Activated naive CD8-positive, alpha-beta T cell (primary cell): ENCODE measurements at regions not wholly inside any gene's neighbourhood (a gene's known extent, or its start where the extent isn't known, plus 50 kb on each side); places are given as distances from the start of the nearest gene placed in this dataset.

Experiments used
- H3K27ac Mint-ChIP-seq: one replicate; pipeline ENCODE4 v1.8.0; 2021; ENCODE audit warnings: mixed read lengths
- H3K27me3 Mint-ChIP-seq: one replicate; pipeline ENCODE4 v1.8.0; 2021; ENCODE audit warnings: mixed read lengths
- H3K36me3 Mint-ChIP-seq: one replicate; pipeline ENCODE4 v1.8.0; 2021; ENCODE audit warnings: mixed read lengths
- H3K4me1 Mint-ChIP-seq: one replicate; pipeline ENCODE4 v1.8.0; 2021; ENCODE audit warnings: low read depth, mixed read lengths
- H3K4me3 Mint-ChIP-seq: one replicate; pipeline ENCODE4 v1.8.0; 2021; ENCODE audit warnings: mild to moderate bottlenecking, mixed read lengths
- H3K9me3 Mint-ChIP-seq: one replicate; pipeline ENCODE4 v1.8.0; 2021; ENCODE audit warnings: low read depth, mixed read lengths

GRCh38 chr2:82652117-82652516 is 1807.0 kb downstream of the SUCLG1 start:
- peaks cover 15% of the 10 kb centered on the region for H3K9me3 Mint-ChIP-seq
- no peak overlapping the region for H3K4me3 Mint-ChIP-seq
- H3K36me3 Mint-ChIP-seq: no peaks in the 10 kb centered on the region
- no peaks in the 10 kb centered on the region for H3K4me1 Mint-ChIP-seq
- no peaks in the 10 kb centered on the region for H3K27me3 Mint-ChIP-seq
- no peak overlapping the region for H3K27ac Mint-ChIP-seq

- Mint-ChIP-seq H3K4me3 (no peak overlapping the region), H3K27me3 (no peaks in the 10 kb centered on the region), H3K36me3 (no peaks in the 10 kb centered on the region), H3K9me3 (peaks cover 18% of the 10 kb centered on the region), H3K4me1 (no peaks in the 10 kb centered on the region), H3K27ac (no peak overlapping the region)
Observed at GRCh38 chr2:82650038-82650437, 1809.0 kb downstream of the SUCLG1 start.

GRCh38 chr2:82641598-82642180 is 1817.4 kb downstream of the SUCLG1 start:
- Mint-ChIP-seq H3K4me3 (no peak overlapping the region), H3K27ac (no peak overlapping the region), H3K9me3 (peaks cover 7% of the 10 kb centered on the region), H3K36me3 (no peaks in the 10 kb centered on the region), H3K4me1 (no peaks in the 10 kb centered on the region), H3K27me3 (no peaks in the 10 kb centered on the region)

GRCh38 chr2:82636402-82637020 is 1822.6 kb downstream of the SUCLG1 start:
- H3K4me1 Mint-ChIP-seq: no peaks in the 10 kb centered on the region
- peaks cover 4% of the 10 kb centered on the region for H3K9me3 Mint-ChIP-seq
- no peaks in the 10 kb centered on the region for H3K36me3 Mint-ChIP-seq

GRCh38 chr2:82599021-82599420 is 1860.1 kb downstream of the SUCLG1 start:
- H3K36me3 Mint-ChIP-seq: no peaks in the 10 kb centered on the region
- H3K9me3 Mint-ChIP-seq: peaks cover 13% of the 10 kb centered on the region
- no peak overlapping the region for H3K27ac Mint-ChIP-seq
- no peaks in the 10 kb centered on the region for H3K4me1 Mint-ChIP-seq
- no peaks in the 10 kb centered on the region for H3K27me3 Mint-ChIP-seq
- H3K4me3 Mint-ChIP-seq: no peak overlapping the region

More at GRCh38 chr2:82636402-82637020, 1822.6 kb downstream of the SUCLG1 start:
- H3K4me3 Mint-ChIP-seq: no peak overlapping the region
- no peaks in the 10 kb centered on the region for H3K27me3 Mint-ChIP-seq
- no peak overlapping the region for H3K27ac Mint-ChIP-seq

- no peaks in the 10 kb centered on the region for H3K36me3 Mint-ChIP-seq
- peaks cover 13% of the 10 kb centered on the region for H3K9me3 Mint-ChIP-seq
- H3K4me3 Mint-ChIP-seq: no peak overlapping the region
- H3K27ac Mint-ChIP-seq: no peak overlapping the region
- no peaks in the 10 kb centered on the region for H3K27me3 Mint-ChIP-seq
- no peaks in the 10 kb centered on the region for H3K4me1 Mint-ChIP-seq
Observed at GRCh38 chr2:82596581-82596980, 1862.5 kb downstream of the SUCLG1 start.

GRCh38 chr2:82591718-82592117 is 1867.4 kb downstream of the SUCLG1 start:
- no peaks in the 10 kb centered on the region for H3K4me1 Mint-ChIP-seq
- H3K27ac Mint-ChIP-seq: no peak overlapping the region
- H3K4me3 Mint-ChIP-seq: no peak overlapping the region
- H3K27me3 Mint-ChIP-seq: no peaks in the 10 kb centered on the region
- H3K36me3 Mint-ChIP-seq: no peaks in the 10 kb centered on the region
- H3K9me3 Mint-ChIP-seq: peaks cover 11% of the 10 kb centered on the region

DNA sequence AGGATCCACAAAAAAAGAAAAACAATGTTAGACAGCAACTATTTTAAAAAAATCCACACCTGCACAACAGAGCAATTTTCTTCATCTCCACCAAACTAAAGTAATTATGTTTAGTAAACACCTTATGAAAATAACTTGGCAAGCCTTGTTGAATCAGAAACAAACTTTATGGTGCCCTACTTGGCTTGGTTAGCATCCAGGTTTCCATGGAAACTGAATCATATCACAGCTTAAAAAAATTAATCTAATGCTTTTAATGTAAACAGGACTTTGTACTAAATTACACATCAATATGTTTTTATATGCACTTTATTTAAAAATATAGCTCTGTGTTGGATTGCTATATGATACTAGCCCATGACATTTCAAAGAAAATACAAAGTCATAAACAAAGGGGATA is 1882.4 kb downstream of the SUCLG1 start:
- Mint-ChIP-seq H3K9me3 (peaks cover 14% of the 10 kb centered on the region), H3K4me1 (no peaks in the 10 kb centered on the region), H3K36me3 (no peaks in the 10 kb centered on the region), H3K27me3 (no peaks in the 10 kb centered on the region), H3K4me3 (no peak overlapping the region), H3K27ac (no peak overlapping the region)

DNA sequence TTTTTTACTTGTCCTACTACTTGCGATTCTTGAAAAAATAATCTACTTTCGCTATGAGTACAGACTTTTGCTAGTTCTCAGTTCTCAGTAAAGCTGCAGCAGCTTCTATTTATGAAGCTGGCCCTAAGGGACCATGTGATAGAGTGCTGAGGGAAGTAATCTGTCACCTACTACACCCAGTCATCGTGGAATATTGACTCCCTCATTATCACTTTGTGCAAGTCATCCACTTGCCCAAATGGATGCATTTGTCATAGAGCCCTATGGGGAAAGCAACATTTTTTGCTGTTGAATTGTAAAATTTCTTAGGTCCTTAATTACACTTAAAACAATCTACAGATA is 1919.8 kb downstream of the SUCLG1 start:
- Mint-ChIP-seq H3K36me3 (no peaks in the 10 kb centered on the region), H3K27me3 (no peaks in the 10 kb centered on the region), H3K4me3 (no peak overlapping the region), H3K9me3 (no peaks in the 10 kb centered on the region), H3K4me1 (no peaks in the 10 kb centered on the region), H3K27ac (no peak overlapping the region)

- no peaks in the 10 kb centered on the region for H3K9me3 Mint-ChIP-seq
Observed at GRCh38 chr2:82538590-82539279, 1920.3 kb downstream of the SUCLG1 start.

DNA sequence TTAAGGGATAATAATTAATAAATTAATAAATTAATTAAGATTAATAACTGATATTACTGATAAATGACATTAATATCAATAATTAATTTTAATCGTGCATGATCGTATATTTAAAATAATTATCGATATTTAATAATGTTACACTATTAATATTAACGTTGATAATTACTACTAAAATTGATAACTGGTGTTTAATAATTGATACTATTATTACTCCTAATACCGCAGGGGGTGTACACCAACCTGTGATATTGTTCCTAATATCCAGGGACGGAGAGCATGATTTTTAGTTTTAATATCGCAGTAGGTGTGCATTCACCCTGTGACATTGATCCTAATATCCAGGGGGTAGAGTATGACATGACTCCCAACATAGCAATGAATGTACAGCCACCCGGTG is 1930.8 kb downstream of the SUCLG1 start:
- peaks cover 11% of the 10 kb centered on the region for H3K9me3 Mint-ChIP-seq
- no peak overlapping the region for H3K4me3 Mint-ChIP-seq
- no peaks in the 10 kb centered on the region for H3K4me1 Mint-ChIP-seq
- H3K27ac Mint-ChIP-seq: no peak overlapping the region
- H3K27me3 Mint-ChIP-seq: no peaks in the 10 kb centered on the region
- H3K36me3 Mint-ChIP-seq: no peaks in the 10 kb centered on the region

More at GRCh38 chr2:82538590-82539279, 1920.3 kb downstream of the SUCLG1 start:
- no peak overlapping the region for H3K27ac Mint-ChIP-seq
- H3K4me3 Mint-ChIP-seq: no peak overlapping the region
- no peaks in the 10 kb centered on the region for H3K27me3 Mint-ChIP-seq
- no peaks in the 10 kb centered on the region for H3K4me1 Mint-ChIP-seq
- no peaks in the 10 kb centered on the region for H3K36me3 Mint-ChIP-seq

GRCh38 chr2:82527124-82527523 is 1932.0 kb downstream of the SUCLG1 start:
- H3K4me3 Mint-ChIP-seq: no peak overlapping the region
- no peaks in the 10 kb centered on the region for H3K4me1 Mint-ChIP-seq
- H3K27ac Mint-ChIP-seq: no peak overlapping the region
- no peaks in the 10 kb centered on the region for H3K36me3 Mint-ChIP-seq
- H3K27me3 Mint-ChIP-seq: no peaks in the 10 kb centered on the region
- peaks cover 9% of the 10 kb centered on the region for H3K9me3 Mint-ChIP-seq

DNA sequence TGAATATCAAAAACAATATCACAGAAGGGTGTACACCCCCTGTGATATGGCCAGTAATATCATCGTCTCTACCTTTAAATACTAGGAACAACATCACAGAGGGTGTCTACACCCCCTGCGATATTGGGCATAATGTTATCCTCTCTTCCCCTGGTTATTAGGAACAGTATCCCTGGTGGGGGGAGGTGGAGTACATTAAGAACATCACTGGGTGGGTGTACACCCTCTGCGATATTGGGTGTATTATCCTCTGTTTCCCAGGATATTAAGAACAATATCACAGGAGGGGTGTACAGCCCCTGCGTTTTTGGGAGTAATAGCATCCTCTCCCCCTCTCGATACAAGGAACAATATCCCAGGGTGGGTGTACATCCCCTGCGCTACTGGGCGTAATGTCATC is 1932.8 kb downstream of the SUCLG1 start:
- Mint-ChIP-seq H3K4me1 (no peaks in the 10 kb centered on the region), H3K27ac (no peak overlapping the region), H3K27me3 (no peaks in the 10 kb centered on the region), H3K4me3 (no peak overlapping the region), H3K9me3 (peaks cover 1% of the 10 kb centered on the region), H3K36me3 (no peaks in the 10 kb centered on the region)

DNA sequence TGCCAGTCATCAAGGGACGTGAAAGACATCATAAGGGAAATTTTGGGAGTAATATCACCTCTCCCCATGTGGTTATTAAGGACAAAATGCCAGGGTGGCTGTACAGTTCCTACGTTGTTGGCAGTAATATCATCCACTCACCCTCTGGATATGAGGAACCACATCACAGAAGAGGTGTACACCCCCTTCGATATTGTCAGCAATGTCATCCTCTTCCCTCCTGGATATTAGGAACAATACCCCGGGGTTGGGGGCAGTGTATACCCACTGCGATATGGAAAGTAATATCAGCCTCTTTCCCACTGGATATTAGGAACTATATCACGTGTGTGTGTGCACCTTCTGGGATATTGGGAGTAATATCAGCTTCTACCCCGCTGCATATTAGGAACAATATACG is 1933.3 kb downstream of the SUCLG1 start:
- H3K9me3 Mint-ChIP-seq: no peaks in the 10 kb centered on the region
- H3K27ac Mint-ChIP-seq: no peak overlapping the region
- H3K27me3 Mint-ChIP-seq: no peaks in the 10 kb centered on the region
- no peaks in the 10 kb centered on the region for H3K36me3 Mint-ChIP-seq
- H3K4me3 Mint-ChIP-seq: no peak overlapping the region
- no peaks in the 10 kb centered on the region for H3K4me1 Mint-ChIP-seq

DNA sequence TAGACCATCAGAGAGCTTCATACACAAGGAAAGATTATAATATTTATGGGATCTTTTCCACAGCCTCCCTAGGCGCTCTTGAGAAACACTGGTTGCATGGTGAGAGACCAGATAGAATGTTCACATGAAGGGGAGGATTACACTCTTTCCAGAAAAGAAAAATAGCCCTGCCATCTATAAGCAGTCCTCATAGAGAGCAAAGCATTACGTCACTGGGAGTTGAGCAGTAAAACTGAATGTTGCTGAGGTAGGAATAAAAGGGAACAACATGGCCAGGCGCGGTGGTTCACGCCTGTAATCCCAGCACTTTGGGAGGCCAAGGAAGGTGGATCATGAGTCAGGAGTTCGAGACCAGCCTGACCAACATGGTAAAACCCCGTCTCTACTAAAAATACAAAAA is 1934.3 kb downstream of the SUCLG1 start:
- Mint-ChIP-seq H3K27ac (no peak overlapping the region), H3K36me3 (no peaks in the 10 kb centered on the region), H3K27me3 (no peaks in the 10 kb centered on the region), H3K4me3 (no peak overlapping the region), H3K4me1 (no peaks in the 10 kb centered on the region), H3K9me3 (no peaks in the 10 kb centered on the region)

DNA sequence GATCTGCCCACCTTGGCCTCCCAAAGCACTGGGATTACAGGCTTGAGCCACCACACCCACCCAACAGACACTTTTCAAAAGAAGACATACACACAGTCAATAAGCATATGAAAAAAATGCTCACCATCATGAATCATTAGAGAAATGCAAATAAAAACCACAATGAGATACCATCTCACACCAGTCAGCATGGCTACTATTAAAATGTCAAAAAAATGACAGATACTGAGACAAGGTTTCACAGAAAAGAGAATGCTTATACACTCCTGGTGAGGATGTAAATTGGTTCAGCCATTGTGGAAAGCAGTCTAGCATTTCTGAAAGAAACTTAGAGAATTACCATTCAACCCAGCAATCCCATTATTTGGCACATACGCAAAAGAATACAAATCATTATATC is 1947.2 kb downstream of the SUCLG1 start:
- H3K4me3 Mint-ChIP-seq: no peak overlapping the region
- H3K4me1 Mint-ChIP-seq: no peaks in the 10 kb centered on the region
- H3K27me3 Mint-ChIP-seq: no peaks in the 10 kb centered on the region
- H3K27ac Mint-ChIP-seq: no peak overlapping the region
- H3K9me3 Mint-ChIP-seq: peaks cover 6% of the 10 kb centered on the region
- no peaks in the 10 kb centered on the region for H3K36me3 Mint-ChIP-seq
